SK-N-SH treated with all-trans-retinoic acid at 6 μM for 48 hours (cell line): ENCODE measurements at regions not wholly inside any gene's neighbourhood (a gene's known extent, or its start where the extent isn't known, plus 50 kb on each side); places are given as distances from the start of the nearest gene placed in this dataset.

Source experiments
- ATAC-seq: fragments of 200-7000 bp; cut with Tn5 transposase; 3 replicates; pipeline ENCODE4 v1.9.1; 2020; ENCODE audit warnings: mild to moderate bottlenecking, moderate library complexity
- ARNTL ChIP-seq: fragments of 450-650 bp; formaldehyde crosslinking; IDR thresholded peaks from 2 replicates; pipeline ENCODE4 v1.5.0; 2020; ENCODE audit warnings: low read depth, mild to moderate bottlenecking, moderate library complexity, borderline replicate concordance
- CSDC2 ChIP-seq: fragments of 250-450 bp; sonication (Bioruptor Pico); IDR thresholded peaks from 2 replicates; pipeline ENCODE4 v1.5.0; 2020; ENCODE audit warnings: mild to moderate bottlenecking, moderate library complexity
- GLIS3 ChIP-seq: fragments of 250-450 bp; sonication (Bioruptor Pico); IDR thresholded peaks from 2 replicates; pipeline ENCODE4 v1.5.0; 2020; ENCODE audit warnings: mild to moderate bottlenecking, moderate library complexity
- ISL1 ChIP-seq: fragments of 250-450 bp; sonication (Bioruptor Pico); IDR thresholded peaks from 2 replicates; pipeline ENCODE4 v2.1.2; 2022; ENCODE audit warnings: mild to moderate bottlenecking, moderate library complexity
- RARB ChIP-seq: fragments of 250-450 bp; sonication (Bioruptor Pico); IDR thresholded peaks from 2 replicates; pipeline ENCODE4 v1.8.0; 2021; ENCODE audit warnings: mild to moderate bottlenecking, moderate library complexity
- TCF4 ChIP-seq: fragments of 250-450 bp; sonication (Bioruptor Pico); IDR thresholded peaks from 2 replicates; pipeline ENCODE4 v1.8.0; 2021; ENCODE audit warnings: mild to moderate bottlenecking, moderate library complexity, borderline replicate concordance
- TOX ChIP-seq: fragments of 250-450 bp; sonication (Bioruptor Pico); IDR thresholded peaks from 2 replicates; pipeline ENCODE4 v1.8.0; 2021; ENCODE audit warnings: mild to moderate bottlenecking, moderate library complexity, borderline replicate concordance
- ZFP3 ChIP-seq: fragments of 250-450 bp; sonication (Bioruptor Pico); IDR thresholded peaks from 2 replicates; pipeline ENCODE4 v1.5.0; 2020; ENCODE audit warnings: mild to moderate bottlenecking, moderate library complexity
- ZNF565 ChIP-seq: fragments of 450-650 bp; formaldehyde crosslinking; conservative IDR thresholded peaks from 2 replicates; pipeline ENCODE4 v1.5.0; 2020; ENCODE audit warnings: low read depth, mild to moderate bottlenecking, moderate library complexity
- ZNF70 ChIP-seq: fragments of 450-650 bp; formaldehyde crosslinking; IDR thresholded peaks from 2 replicates; pipeline ENCODE4 v1.5.0; 2020; ENCODE audit warnings: mild to moderate bottlenecking, moderate library complexity
- ZNF8 ChIP-seq: fragments of 450-650 bp; formaldehyde crosslinking; IDR thresholded peaks from 2 replicates; pipeline ENCODE4 v1.5.0; 2020; ENCODE audit warnings: mild to moderate bottlenecking, moderate library complexity
- TF ChIP-seq, protein P1 (sequence below): fragments of 250-450 bp; sonication (Bioruptor Pico); IDR thresholded peaks from 2 replicates; pipeline ENCODE4 v1.5.1; 2021; ENCODE audit warnings: mild to moderate bottlenecking, moderate library complexity
- TF ChIP-seq, protein P2 (sequence below): fragments of 250-450 bp; sonication (Bioruptor Pico); IDR thresholded peaks from 2 replicates; pipeline ENCODE4 v1.8.0; 2020; ENCODE audit warnings: mild to moderate bottlenecking, moderate library complexity, borderline replicate concordance
- TF ChIP-seq, protein P3 (sequence below): fragments of 250-450 bp; sonication (Bioruptor Pico); IDR thresholded peaks from 2 replicates; pipeline ENCODE4 v1.8.0; 2021; ENCODE audit warnings: low read depth, mild to moderate bottlenecking, moderate library complexity, borderline replicate concordance
- TF ChIP-seq, protein P4 (sequence below): fragments of 250-450 bp; sonication (Bioruptor Pico); IDR thresholded peaks from 2 replicates; pipeline ENCODE4 v1.5.0; 2020; ENCODE audit warnings: mild to moderate bottlenecking, moderate library complexity

DNA sequence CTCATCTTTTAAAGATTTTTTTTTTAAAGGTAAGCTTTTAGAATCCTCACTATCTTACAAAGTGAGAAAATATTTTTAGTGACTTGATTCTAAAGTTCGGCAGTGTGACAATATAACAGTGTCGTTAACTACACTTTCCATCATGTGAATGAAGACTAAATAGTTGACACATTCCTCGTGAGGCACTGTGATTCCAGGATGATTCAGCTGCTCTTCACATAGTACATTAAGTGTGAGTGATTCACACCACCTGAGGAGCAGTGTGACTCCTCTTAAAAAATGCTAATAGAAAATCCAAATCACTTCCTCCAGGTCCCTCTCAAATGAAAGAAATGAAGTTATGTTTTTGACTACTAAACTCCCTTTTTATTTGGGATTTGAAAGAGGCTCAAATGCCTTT is 589.5 kb downstream of the GABRG2 start (continued):
- TF ChIP-seq, protein P1, sequence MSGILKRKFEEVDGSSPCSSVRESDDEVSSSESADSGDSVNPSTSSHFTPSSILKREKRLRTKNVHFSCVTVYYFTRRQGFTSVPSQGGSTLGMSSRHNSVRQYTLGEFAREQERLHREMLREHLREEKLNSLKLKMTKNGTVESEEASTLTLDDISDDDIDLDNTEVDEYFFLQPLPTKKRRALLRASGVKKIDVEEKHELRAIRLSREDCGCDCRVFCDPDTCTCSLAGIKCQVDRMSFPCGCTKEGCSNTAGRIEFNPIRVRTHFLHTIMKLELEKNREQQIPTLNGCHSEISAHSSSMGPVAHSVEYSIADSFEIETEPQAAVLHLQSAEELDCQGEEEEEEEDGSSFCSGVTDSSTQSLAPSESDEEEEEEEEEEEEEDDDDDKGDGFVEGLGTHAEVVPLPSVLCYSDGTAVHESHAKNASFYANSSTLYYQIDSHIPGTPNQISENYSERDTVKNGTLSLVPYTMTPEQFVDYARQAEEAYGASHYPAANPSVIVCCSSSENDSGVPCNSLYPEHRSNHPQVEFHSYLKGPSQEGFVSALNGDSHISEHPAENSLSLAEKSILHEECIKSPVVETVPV (CRISPR knock-in tag) = no peak
- no peak for TF ChIP-seq ISL1 (CRISPR knock-in tag)
- TF ChIP-seq, protein P2, sequence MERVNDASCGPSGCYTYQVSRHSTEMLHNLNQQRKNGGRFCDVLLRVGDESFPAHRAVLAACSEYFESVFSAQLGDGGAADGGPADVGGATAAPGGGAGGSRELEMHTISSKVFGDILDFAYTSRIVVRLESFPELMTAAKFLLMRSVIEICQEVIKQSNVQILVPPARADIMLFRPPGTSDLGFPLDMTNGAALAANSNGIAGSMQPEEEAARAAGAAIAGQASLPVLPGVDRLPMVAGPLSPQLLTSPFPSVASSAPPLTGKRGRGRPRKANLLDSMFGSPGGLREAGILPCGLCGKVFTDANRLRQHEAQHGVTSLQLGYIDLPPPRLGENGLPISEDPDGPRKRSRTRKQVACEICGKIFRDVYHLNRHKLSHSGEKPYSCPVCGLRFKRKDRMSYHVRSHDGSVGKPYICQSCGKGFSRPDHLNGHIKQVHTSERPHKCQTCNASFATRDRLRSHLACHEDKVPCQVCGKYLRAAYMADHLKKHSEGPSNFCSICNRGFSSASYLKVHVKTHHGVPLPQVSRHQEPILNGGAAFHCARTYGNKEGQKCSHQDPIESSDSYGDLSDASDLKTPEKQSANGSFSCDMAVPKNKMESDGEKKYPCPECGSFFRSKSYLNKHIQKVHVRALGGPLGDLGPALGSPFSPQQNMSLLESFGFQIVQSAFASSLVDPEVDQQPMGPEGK (CRISPR knock-in tag) = no peak
- no peak for TF ChIP-seq ZNF70 (CRISPR knock-in tag)
- TF ChIP-seq ARNTL (CRISPR knock-in tag) = no peak

DNA sequence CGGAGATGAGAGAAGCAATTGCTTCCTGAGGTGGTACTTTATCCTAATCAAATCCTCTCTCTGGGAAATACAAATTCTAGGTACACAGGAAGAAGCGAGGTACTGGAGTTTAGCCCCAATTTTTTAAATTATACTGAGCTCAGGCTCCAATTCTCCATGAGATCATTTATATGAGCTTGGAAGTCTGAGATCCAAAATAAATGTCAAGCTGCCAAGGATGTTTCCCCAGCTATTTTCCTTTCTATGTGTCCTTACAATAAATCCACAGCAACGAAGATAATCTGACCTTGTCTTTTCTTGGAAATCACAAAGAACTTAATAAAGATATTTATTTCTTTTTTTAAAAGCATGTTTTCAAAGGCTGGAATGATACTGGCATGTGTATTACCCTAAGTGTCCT is 597.3 kb downstream of the GABRG2 start:
- TF ChIP-seq ZNF565 (CRISPR knock-in tag) = no peak
- TF ChIP-seq ZFP3 (CRISPR knock-in tag) = no peak
- no peak for TF ChIP-seq ARNTL (CRISPR knock-in tag)
- no peak for TF ChIP-seq ZNF70 (CRISPR knock-in tag)
- TF ChIP-seq TCF4 (CRISPR knock-in tag) = no peak
- TF ChIP-seq ZNF8 (CRISPR knock-in tag) = no peak
- TF ChIP-seq CSDC2 (CRISPR knock-in tag) = no peak
- TF ChIP-seq, protein P3, sequence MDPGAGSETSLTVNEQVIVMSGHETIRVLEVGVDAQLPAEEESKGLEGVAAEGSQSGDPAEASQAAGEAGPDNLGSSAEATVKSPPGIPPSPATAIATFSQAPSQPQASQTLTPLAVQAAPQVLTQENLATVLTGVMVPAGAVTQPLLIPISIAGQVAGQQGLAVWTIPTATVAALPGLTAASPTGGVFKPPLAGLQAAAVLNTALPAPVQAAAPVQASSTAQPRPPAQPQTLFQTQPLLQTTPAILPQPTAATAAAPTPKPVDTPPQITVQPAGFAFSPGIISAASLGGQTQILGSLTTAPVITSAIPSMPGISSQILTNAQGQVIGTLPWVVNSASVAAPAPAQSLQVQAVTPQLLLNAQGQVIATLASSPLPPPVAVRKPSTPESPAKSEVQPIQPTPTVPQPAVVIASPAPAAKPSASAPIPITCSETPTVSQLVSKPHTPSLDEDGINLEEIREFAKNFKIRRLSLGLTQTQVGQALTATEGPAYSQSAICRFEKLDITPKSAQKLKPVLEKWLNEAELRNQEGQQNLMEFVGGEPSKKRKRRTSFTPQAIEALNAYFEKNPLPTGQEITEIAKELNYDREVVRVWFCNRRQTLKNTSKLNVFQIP (CRISPR knock-in tag) = no peak
- TF ChIP-seq ISL1 (CRISPR knock-in tag) = no peak
- no peak for TF ChIP-seq TOX (CRISPR knock-in tag)
- no peak for TF ChIP-seq GLIS3 (CRISPR knock-in tag)
- TF ChIP-seq, protein P2 (CRISPR knock-in tag) = no peak
- TF ChIP-seq, protein P1 (CRISPR knock-in tag) = no peak
- TF ChIP-seq RARB (CRISPR knock-in tag) = no peak
- TF ChIP-seq, protein P4, sequence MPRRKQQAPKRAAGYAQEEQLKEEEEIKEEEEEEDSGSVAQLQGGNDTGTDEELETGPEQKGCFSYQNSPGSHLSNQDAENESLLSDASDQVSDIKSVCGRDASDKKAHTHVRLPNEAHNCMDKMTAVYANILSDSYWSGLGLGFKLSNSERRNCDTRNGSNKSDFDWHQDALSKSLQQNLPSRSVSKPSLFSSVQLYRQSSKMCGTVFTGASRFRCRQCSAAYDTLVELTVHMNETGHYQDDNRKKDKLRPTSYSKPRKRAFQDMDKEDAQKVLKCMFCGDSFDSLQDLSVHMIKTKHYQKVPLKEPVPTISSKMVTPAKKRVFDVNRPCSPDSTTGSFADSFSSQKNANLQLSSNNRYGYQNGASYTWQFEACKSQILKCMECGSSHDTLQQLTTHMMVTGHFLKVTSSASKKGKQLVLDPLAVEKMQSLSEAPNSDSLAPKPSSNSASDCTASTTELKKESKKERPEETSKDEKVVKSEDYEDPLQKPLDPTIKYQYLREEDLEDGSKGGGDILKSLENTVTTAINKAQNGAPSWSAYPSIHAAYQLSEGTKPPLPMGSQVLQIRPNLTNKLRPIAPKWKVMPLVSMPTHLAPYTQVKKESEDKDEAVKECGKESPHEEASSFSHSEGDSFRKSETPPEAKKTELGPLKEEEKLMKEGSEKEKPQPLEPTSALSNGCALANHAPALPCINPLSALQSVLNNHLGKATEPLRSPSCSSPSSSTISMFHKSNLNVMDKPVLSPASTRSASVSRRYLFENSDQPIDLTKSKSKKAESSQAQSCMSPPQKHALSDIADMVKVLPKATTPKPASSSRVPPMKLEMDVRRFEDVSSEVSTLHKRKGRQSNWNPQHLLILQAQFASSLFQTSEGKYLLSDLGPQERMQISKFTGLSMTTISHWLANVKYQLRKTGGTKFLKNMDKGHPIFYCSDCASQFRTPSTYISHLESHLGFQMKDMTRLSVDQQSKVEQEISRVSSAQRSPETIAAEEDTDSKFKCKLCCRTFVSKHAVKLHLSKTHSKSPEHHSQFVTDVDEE (CRISPR knock-in tag) = no peak
- no peak for ATAC-seq

DNA sequence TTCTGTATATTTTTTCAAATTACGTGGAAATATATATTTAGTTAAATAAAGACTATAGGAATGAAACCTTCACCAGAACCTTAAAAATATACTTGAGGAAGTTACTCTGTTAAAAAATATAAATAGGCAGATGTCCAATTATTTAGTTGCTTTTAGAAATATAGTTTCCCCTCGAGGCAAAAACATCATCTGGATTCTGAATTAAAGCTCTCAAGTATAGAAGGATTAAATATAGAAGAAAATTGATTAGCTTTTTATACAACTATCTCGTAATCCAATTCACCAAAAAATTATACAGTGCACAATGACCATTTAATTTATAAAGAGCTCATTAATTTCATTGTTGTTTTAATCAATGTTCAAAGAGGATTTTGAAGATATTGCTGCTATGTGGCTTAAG is 601.4 kb downstream of the GABRG2 start:
- ATAC-seq = no peak
- no peak for TF ChIP-seq TOX (CRISPR knock-in tag)
- TF ChIP-seq, protein P1 (CRISPR knock-in tag) = no peak
- TF ChIP-seq, all 23 proteins: peak for 0
